HG03565 (cell line): ENCODE measurements at regions not wholly inside any gene's neighbourhood (a gene's known extent, or its start where the extent isn't known, plus 50 kb on each side); places are given as distances from the start of the nearest gene placed in this dataset.

Experiments
- ATAC-seq: cut with Tn5 transposase; IDR thresholded peaks from one replicate; pipeline ENCODE4 v1.9.1; 2021; ENCODE audit warnings: mild to moderate bottlenecking, moderate library complexity; ENCODE audit not compliant: unreplicated experiment

- no peak for ATAC-seq
These were observed 265.9 kb downstream of the PRDM2 start for GRCh38 chr1:13965770-13966398.

GRCh38 chr1:13967707-13968106 is 267.7 kb downstream of the PRDM2 start:
- ATAC-seq: no peak

DNA sequence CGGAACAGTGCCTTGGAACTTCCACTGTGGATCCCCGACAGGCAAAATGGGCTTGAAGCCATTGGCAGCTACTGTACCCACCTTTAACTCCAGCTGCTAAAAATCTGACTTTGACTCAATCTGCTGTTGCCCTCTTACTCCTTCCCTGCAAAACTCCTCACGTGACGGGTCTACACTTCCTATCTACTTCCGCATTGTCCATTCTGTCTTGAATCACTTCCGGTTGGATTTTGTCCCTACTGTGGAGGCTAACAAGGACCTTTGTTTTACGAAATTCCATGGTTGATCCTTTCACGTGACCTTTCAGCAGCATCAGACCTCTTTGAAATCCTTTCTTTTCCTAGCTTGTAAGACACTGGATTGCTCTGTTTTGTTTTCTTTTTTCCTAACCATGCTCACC is 268.4 kb downstream of the PRDM2 start:
- no peak for ATAC-seq

- no peak for ATAC-seq
These were observed 270.8 kb downstream of the PRDM2 start for GRCh38 chr1:13970631-13971247.

DNA sequence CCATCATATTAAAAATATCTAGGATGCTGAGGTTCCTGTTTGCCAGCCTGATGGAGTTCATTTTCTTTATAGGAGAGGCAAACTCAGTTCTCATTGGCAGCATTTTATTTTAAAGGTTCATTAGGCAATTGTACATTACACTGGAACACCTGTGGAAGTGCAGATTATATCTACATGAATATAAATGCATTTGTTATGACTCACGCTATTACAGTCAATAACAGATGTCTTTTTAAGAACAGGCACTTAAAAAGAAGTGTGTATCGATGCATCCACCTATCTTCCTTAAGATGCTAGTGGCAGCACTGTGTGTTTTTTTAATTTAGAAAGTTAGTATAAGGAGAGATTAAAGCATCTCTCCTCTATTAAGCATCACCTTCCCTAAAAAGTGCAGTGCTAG is 276.5 kb downstream of the PRDM2 start:
- ATAC-seq: no peak

GRCh38 chr1:13981142-13981541 is 281.2 kb downstream of the PRDM2 start:
- ATAC-seq: no peak

DNA sequence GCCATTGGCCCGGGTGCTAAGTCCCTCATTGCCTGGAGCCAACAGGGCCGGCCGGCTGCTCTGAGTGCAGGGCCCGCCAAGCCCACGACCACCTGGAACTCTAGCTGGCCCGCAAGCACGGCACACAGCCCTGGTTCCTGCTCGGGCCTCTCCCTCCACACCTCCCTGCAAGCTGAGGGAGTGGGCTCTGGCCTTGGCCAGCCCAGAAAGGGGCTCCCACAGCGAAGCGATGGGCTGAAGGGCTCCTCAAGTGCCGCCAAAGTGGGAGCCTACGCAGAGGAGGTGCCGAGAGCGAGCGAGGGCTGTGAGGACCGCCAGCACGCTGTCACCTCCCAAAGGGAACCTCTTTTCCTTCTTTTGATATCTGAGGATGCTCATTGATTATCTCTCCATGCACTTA is 283.4 kb downstream of the PRDM2 start:
- no peak for ATAC-seq

- ATAC-seq: no peak
These were observed 291.0 kb downstream of the PRDM2 start for GRCh38 chr1:13990939-13991338.

- no peak for ATAC-seq
These were observed 292.7 kb downstream of the PRDM2 start for GRCh38 chr1:13992489-13993285.

DNA sequence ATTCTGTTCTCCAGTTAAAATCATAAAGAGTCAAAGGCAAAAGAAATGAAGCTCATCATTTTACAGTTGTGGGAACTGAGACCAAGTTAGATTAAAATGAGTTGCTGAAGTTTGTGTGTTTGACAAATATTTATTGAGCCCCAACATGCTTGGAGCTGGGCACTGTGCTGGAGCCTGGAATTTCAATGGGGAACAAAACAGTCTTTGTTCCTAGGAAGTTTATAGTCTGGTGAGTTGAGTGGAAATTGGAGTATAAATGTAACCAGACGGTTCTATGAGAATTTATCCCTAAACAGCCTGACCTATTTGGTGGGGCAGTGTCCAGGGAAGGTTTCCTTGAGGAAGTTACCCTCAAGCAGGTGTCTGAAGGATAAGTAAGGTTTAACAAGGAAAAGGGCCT is 294.4 kb downstream of the PRDM2 start:
- ATAC-seq: no peak

- no peak for ATAC-seq
These were observed 296.3 kb downstream of the PRDM2 start for GRCh38 chr1:13996334-13996733.

DNA sequence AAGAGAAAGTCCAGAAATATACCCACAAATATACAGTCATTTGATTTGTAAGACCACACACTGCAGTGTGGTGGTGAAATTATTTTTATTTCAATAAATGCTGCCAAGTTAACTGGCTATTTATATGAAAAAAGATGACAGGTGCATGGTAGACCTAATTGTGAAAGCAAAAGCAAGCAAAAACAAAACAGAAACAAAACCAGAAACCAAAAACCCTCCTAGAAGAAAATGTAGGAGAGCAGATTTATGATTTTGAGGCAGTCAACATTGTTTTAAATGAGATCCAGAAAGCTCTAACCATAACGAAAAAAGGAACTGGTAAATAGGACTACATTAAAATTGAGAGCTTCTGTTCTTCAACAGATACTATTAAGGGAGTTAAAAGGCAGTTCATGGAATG is 303.6 kb downstream of the PRDM2 start:
- no peak for ATAC-seq

- no peak for ATAC-seq
These were observed 309.6 kb downstream of the PRDM2 start for GRCh38 chr1:14009582-14009981.

DNA sequence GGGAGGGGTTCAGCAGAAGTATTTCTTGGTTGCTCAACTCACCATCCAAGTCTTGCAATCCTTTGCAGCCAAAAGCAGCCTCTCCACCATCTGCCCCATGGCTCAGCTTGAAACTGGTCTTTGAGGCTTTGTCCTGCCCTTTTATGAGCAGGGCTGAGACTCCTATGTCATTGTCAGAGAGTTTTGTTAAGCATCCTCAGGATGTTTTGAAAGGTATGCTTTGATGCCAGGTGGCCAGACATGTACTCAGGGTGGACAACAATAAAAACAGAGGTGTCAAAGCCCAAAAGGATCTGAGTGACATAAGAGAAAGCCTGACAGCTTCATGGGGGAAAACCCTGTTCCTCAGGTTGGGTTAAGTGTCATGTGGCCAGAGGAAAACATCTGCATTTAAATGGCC is 310.5 kb downstream of the PRDM2 start:
- ATAC-seq: no peak

- ATAC-seq: no peak
These were observed 311.1 kb downstream of the PRDM2 start for GRCh38 chr1:14011132-14011531.

GRCh38 chr1:14011888-14012287 is 311.9 kb downstream of the PRDM2 start:
- ATAC-seq: no peak

DNA sequence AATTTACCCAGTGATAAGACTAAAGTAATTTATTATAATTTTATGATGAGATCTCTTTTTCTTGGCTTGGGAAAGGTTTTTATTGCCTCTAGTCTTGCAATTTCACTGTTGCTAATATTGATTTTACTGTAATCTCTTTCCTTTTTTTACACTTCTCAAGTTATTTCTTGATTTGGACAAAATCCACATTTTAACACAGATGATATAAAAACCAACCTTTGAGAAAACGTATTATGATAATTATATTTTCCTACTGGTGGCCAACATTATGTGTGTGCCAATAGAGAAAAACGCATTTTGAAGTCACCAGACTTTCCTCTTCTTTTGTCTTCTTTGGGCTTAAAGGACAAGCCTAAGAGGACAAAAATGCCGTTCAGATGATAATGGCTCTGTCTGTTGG is 314.9 kb downstream of the PRDM2 start:
- ATAC-seq: no peak

DNA sequence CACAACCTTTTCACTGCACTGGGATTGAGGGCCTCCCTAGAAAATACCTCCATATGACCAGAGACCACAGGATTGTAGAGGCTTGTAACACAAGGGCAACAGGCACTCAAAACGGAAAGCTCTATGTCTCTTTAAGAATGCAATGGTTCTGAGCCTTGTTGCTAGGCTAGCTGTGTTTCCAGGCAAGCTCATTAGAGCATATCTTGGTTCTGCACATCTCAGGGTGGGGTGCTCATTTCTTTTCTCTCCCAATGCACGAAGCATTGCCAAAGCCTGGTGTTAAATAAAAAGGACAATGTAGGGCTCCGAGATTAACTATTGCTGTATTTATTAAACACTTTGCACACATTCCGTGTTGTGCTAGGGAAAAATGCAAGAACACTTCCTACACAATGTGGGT is 315.9 kb downstream of the PRDM2 start:
- ATAC-seq: no peak

DNA sequence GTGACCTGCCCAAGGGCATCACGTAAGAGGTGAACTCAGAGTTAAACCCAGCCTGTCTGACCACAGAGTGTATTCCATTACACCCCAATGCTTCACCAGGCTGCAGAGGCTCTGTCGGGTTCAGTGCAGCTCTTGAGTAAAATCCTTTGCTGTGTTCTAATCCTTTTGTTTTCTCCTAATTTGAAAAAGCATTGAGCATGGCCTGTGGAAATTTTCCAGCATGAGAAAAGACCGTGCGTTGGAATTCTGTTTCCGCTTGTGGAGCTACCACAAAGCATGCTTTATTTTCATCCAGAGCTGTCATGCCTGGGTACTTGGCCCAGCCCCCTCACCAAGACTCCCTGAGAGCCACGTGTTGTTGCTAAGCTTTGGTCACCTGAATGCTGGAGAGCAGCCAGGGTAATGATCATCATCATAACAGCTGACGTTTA is 317.6 kb downstream of the PRDM2 start:
- no peak for ATAC-seq

DNA sequence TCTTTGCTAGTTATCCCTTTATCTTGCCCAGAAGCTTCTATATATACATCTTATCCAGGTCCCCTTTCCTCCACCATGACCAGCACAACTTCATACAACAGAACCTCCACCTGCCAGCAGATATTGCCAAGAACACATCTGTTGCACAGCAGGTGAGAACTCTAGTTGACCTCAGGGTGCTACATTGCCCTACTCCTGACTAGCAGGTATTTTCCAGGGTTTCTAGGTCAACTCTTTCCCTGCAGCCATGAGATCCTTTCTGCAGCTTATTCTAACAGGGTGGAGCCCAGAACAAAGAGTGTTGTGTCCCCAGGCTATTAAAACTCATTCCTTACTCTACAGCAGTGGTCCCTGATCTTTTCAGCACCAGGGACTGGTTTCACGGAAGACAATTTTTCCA is 319.5 kb downstream of the PRDM2 start:
- ATAC-seq: no peak

DNA sequence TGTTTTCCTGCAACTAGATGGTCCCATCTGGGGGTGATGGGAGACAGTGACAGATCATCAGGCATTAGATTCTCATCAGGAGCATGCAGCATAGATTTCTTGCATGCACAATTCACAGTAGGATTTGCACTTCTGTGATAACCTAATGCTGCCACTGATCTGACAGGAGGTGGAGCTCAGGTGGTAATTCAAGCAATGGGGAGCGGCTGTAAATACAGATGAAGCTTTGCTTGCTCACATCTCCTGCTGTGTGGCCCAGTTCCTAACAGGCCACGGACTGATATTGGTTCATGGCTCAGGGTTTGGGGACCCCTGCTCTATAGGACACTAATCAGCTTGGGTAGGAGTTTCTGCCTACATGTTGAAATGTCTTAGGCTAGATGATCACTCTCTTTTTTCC is 320.0 kb downstream of the PRDM2 start:
- ATAC-seq: no peak

DNA sequence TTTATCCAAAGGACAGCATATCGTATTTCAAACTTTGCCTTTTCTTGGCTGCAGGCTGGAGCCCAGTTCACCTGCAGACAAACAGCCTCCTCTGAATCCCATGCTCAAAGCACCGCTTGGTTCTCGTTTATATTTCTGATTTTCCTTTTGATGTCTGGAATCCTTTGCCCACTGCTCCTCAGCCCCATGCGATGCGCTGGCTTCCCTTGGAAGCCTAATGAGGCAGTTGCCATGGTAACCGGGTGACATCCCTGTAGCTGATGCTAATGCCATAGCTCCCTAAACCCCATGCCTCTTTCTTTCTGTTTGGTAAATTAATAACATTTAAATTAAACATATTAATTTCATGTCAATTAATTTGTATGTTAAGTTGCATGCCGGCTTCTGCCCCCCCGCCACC is 327.1 kb downstream of the PRDM2 start:
- no peak for ATAC-seq
